ENCODE measurements at regions not wholly inside any gene's neighbourhood (a gene's known extent, or its start where the extent isn't known, plus 50 kb on each side); places are given as distances from the start of the nearest gene placed in this dataset.

DNA sequence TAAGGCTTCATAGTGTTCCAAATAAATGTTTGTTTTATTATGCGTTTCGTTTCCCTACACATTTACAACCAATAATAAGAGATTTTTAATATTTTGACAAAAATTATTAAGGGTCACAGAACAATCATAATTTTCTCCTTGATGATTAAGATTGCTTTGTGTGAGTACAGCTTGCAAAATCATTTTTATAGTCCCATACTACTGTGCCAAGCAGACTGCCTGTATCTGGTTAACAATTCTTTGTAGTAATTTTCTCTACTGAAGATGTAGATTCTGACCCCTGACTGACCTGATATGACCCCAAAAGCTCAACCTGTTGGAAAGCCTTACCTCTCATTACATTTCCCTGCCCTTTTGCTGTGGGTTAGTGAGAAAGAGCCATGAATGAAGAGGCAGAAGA, 311.9 kb upstream of the PIK3R1 start:
- TF ChIP-seq, protein P1, sequence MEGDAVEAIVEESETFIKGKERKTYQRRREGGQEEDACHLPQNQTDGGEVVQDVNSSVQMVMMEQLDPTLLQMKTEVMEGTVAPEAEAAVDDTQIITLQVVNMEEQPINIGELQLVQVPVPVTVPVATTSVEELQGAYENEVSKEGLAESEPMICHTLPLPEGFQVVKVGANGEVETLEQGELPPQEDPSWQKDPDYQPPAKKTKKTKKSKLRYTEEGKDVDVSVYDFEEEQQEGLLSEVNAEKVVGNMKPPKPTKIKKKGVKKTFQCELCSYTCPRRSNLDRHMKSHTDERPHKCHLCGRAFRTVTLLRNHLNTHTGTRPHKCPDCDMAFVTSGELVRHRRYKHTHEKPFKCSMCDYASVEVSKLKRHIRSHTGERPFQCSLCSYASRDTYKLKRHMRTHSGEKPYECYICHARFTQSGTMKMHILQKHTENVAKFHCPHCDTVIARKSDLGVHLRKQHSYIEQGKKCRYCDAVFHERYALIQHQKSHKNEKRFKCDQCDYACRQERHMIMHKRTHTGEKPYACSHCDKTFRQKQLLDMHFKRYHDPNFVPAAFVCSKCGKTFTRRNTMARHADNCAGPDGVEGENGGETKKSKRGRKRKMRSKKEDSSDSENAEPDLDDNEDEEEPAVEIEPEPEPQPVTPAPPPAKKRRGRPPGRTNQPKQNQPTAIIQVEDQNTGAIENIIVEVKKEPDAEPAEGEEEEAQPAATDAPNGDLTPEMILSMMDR (IDR thresholded peaks at IDR 0.05; ENCODE audit: unreplicated experiment in 3 of 3): no peak
- no peak overlapping the region for H3K4me3 Mint-ChIP-seq
- H3K36me3 Mint-ChIP-seq (ENCODE audit: low read depth): no peaks in the 10 kb centered on the region
- H3K27me3 Mint-ChIP-seq (ENCODE audit: low read depth): peaks cover 3% of the 10 kb centered on the region
- no peaks in the 10 kb centered on the region for H3K9me3 Mint-ChIP-seq
- peak overlapping the region; percentile 47 to 76 (median 74) for H3K27ac Mint-ChIP-seq
- H3K4me1 Mint-ChIP-seq: peaks cover 53% of the 10 kb centered on the region

DNA sequence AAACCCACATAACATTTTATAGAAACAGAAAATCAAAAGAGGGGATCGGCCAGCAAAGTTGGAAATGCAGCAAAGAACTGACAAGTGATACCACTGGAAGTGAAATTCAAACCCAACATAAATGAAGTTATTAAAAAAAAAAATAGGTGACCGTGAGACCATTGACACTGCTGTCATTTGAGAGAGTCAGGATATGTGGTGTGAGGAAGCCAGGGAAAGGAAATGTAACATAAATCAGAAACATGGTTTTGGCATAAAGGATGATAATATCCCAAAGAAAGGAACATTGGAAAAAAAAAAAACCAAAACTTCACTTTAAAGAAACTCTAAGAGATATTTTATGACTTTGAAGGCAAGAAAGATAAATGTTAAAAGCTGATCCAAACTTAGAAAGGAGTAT, 312.4 kb upstream of the PIK3R1 start:
- peak overlapping the region in 1 of 3 experiments; percentile 7 for H3K4me3 Mint-ChIP-seq
- peaks cover 3% of the 10 kb centered on the region for H3K27me3 Mint-ChIP-seq (ENCODE audit: low read depth)
- TF ChIP-seq, protein P1 (IDR thresholded peaks at IDR 0.05; ENCODE audit: unreplicated experiment in 3 of 3): no peak
- peak overlapping the region; percentile 36 to 76 (median 74) for H3K27ac Mint-ChIP-seq
- peaks cover 53% of the 10 kb centered on the region for H3K4me1 Mint-ChIP-seq
- no peaks in the 10 kb centered on the region for H3K36me3 Mint-ChIP-seq (ENCODE audit: low read depth)
- H3K9me3 Mint-ChIP-seq: no peaks in the 10 kb centered on the region

DNA sequence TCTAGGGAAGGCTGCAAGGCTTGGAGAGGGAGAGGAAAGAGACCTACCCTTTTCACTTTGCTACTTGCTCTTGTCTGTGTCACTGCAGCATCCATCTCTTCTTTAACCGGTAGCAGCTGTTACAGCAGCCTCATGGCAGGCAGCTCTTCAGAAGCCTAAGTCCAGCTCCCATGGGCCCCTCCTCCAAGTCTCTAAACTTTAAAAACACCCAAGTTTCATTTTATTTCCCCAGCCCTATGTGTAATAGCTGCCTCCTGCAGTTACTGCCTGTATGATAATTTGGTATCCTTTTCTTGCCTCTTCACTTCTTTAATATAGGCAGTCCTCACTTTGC, 313.1 kb upstream of the PIK3R1 start:
- H3K4me1 Mint-ChIP-seq: peaks cover 53% of the 10 kb centered on the region
- no peaks in the 10 kb centered on the region for H3K9me3 Mint-ChIP-seq
- peak overlapping the region; percentile 36 to 76 (median 74) for H3K27ac Mint-ChIP-seq
- H3K36me3 Mint-ChIP-seq (ENCODE audit: low read depth): no peaks in the 10 kb centered on the region
- H3K4me3 Mint-ChIP-seq: no peak overlapping the region
- TF ChIP-seq, protein P1 (IDR thresholded peaks at IDR 0.05; ENCODE audit: unreplicated experiment in 3 of 3): no peak
- peaks cover 3% of the 10 kb centered on the region for H3K27me3 Mint-ChIP-seq (ENCODE audit: low read depth)

DNA sequence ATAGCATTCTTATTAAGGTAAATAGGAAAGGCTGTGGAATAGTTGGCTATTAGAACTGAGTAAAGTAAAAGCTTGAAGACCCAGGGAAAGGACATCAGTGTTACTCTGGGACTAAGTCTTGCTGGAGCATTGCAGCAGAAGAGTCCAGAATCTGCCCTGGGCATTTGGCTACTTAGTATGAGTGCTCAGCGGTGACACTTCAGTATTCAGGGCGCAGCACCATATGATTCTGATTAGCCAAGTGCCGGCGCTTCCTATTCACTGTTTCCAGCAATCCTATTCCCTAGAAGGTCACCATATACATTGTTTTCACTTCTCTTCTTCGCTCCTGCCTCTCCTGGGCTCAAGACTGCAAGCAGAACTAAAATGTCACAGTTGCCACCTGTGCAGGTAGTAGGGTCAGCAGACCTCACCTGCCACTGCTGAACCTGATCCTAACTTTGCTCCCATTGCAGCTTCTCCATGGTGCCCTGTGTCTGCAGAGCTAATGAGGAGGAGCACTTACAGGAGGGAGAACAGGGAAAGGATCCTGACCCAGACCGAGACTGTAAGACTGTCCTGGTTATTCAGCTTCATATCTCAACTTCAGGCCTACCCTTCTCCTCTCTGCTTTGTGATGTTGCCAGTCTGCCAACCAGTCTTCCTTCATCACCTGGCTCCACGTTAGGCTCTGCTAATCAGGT, 313.6 kb upstream of the PIK3R1 start:
- Mint-ChIP-seq H3K9me3 (no peaks in the 10 kb centered on the region), H3K27me3 (ENCODE audit: low read depth) (peaks cover 3% of the 10 kb centered on the region)

DNA sequence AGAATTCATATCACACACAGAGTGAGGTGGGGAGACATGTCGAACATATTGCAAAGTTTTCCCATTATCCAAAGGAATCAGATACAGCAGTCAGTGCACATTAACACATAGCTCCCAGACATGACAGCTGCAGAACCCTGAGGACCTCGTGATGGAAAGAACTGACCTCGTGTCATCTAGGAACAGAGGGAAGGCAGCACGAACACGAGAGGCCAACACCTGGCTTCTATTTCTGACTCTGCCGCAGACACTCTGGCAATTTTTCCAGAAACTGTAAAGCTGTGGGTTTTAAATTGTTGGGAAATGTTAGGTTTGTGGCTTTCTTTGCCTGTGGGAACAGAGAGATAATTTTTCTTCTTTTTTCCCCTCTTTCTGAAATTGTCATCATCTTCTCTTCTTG, 315.0 kb upstream of the PIK3R1 start:
- Mint-ChIP-seq H3K4me1 (peaks cover 53% of the 10 kb centered on the region), H3K9me3 (peaks cover 3% of the 10 kb centered on the region), H3K27me3 (ENCODE audit: low read depth) (peaks cover 3% of the 10 kb centered on the region), H3K27ac (peak overlapping the region; percentile 32 to 46 (median 45)), H3K36me3 (ENCODE audit: low read depth) (peaks cover 4% of the 10 kb centered on the region), H3K4me3 (no peak overlapping the region)
- TF ChIP-seq, protein P1 (IDR thresholded peaks at IDR 0.05; ENCODE audit: unreplicated experiment in 3 of 3): no peak

More for the DNA sequence above, 313.6 kb upstream of the PIK3R1 start:
- peak overlapping the region; percentile 36 to 76 (median 74) for H3K27ac Mint-ChIP-seq
- H3K36me3 Mint-ChIP-seq (ENCODE audit: low read depth): no peaks in the 10 kb centered on the region
- no peak overlapping the region for H3K4me3 Mint-ChIP-seq
- H3K4me1 Mint-ChIP-seq: peaks cover 53% of the 10 kb centered on the region
- TF ChIP-seq, protein P1 (IDR thresholded peaks at IDR 0.05; ENCODE audit: unreplicated experiment in 3 of 3): no peak

DNA sequence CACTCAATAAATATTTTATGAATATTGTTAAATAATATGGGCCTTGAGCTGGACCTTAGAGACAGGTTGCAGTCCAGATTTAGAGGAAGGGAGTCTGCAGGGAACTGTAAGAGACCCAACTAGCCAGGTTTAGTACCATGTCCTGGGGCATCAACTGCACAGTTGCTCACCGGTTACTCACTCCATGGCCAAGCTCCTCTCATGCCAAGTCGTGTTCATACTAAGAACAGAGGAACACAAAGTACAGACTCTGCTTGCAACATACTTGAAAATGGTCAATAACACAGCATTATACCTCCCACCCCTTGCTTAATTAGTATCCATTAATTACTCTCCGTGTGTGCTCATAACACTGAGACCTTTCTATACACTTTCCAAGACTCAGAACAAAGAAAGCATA, 317.6 kb upstream of the PIK3R1 start:
- H3K27ac Mint-ChIP-seq: no peak overlapping the region
- H3K4me3 Mint-ChIP-seq: no peak overlapping the region
- TF ChIP-seq, protein P1 (IDR thresholded peaks at IDR 0.05; ENCODE audit: unreplicated experiment in 3 of 3): no peak
- peaks cover 3% of the 10 kb centered on the region for H3K27me3 Mint-ChIP-seq (ENCODE audit: low read depth)
- peaks cover 37% of the 10 kb centered on the region for H3K4me1 Mint-ChIP-seq
- peaks cover 4% of the 10 kb centered on the region for H3K36me3 Mint-ChIP-seq (ENCODE audit: low read depth)
- H3K9me3 Mint-ChIP-seq: peaks cover 3% of the 10 kb centered on the region

All from nephron (organoid).